ENCODE measurements at regions not wholly inside any gene's neighbourhood (a gene's known extent, or its start where the extent isn't known, plus 50 kb on each side); places are given as distances from the start of the nearest gene placed in this dataset.

DNA sequence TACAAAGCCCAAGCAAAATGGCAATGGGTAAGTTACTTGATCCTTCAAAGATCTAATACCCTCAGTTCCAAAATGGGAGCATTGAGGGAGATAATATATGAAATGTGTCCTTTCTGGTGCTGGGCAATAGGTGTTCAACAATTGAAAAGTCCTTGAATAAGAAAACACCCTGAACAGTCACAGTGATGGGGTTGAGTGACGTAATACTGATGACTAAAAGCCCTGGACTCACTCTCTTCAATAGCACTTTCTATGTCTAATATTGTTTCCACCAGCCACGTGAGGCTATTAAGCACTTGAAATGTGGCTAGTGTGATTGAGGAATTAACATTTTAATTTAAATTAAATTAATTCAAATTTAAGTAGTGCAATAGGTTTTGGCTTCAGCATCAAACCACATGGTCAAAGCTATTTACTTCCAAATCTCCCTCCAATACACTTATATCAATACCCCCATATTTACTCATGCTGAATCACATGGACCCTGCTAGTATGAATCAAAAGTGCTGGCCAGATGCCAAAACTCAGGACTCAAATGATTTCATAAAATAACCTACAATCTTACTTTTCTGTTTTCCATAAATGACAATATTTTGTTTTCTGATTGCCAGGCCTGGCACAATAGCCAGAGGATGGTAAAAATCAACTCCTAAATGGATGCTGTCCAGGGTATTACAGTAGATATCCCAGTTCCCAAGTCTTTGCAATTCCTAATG lies 516.2 kb downstream of the HAPSTR1 start:
- ATAC-seq (no peak), FAIRE-seq (no peak), DNase-seq (ENCODE audit: extremely low read depth in 1 of 4, low spot score in 3 of 4) (no peak)
- H3K27ac ChIP-seq (ENCODE audit: extremely low read depth, low read depth, low read length): no peak overlapping the region
- no peak overlapping the region for H3K4me3 ChIP-seq
- no peaks in the 10 kb centered on the region for H3K79me2 ChIP-seq (ENCODE audit: control insufficient read depth, insufficient read depth, low read length)
- H3K27me3 ChIP-seq (ENCODE audit: control insufficient read depth in 2 of 2, insufficient read depth in 2 of 2, low read length in 2 of 2): 0 out of 5 replicates have a peak, but pooled peaks cover 0 to 4% of the 10 kb centered on the region in 2 experiments
- H3K36me3 ChIP-seq (ENCODE audit: control insufficient read depth, insufficient read depth, low read length): no peaks in the 10 kb centered on the region
- H3K4me2 ChIP-seq (ENCODE audit: insufficient read depth, low read length): no peak overlapping the region
- BruUV-seq (replicated peaks): no TSS peak
- no peak overlapping the region for H2AFZ ChIP-seq (ENCODE audit: low read depth, low read length)
- H4K20me1 ChIP-seq (replicated peaks; ENCODE audit: control insufficient read depth, insufficient read depth, low read length): no peaks in the 10 kb centered on the region
- no peaks in the 10 kb centered on the region for H3K9me3 ChIP-seq (replicated peaks; ENCODE audit: control insufficient read depth, insufficient read depth, low read depth, low read length)
- 26% methylated on average over 2 of the region's 2 CpGs for WGBS (ENCODE audit: insufficient coverage, low coverage, missing lambda C conversion rate)
- H3K4me1 ChIP-seq (replicated peaks in 1 of 2; ENCODE audit: control insufficient read depth in 2 of 2, insufficient read depth in 2 of 2, low read length in 2 of 2): 0 out of 5 replicates have a peak, but pooled peaks cover 0 to 3% of the 10 kb centered on the region in 2 experiments
- H3K9ac ChIP-seq (ENCODE audit: insufficient read depth in 1 of 2, low read depth in 2 of 2, low read length in 2 of 2): no peak overlapping the region
- intact Hi-C loops (cut with micrococcal nuclease): no loop called here
- ChIA-PET POLR2A (no interaction called here), CTCF (ENCODE audit: low intra/inter-chr PET ratio) (no interaction called here)
- in situ Hi-C loops (cut with MboI): no loop called here
- H3K9me1 ChIP-seq (ENCODE audit: control insufficient read depth, insufficient read depth, low read length): no peaks in the 10 kb centered on the region
- TF ChIP-seq ATF3 (IDR thresholded peaks at IDR 0.05): peak; percentile 51
- no peak for TF ChIP-seq ATF3 (CRISPR knock-in tag; conservative IDR thresholded peaks at IDR 0.05)
- no peak for TF ChIP-seq NUFIP1 (IDR thresholded peaks at IDR 0.05; ENCODE audit: partially characterized antibody)
- TF ChIP-seq, protein P1, sequence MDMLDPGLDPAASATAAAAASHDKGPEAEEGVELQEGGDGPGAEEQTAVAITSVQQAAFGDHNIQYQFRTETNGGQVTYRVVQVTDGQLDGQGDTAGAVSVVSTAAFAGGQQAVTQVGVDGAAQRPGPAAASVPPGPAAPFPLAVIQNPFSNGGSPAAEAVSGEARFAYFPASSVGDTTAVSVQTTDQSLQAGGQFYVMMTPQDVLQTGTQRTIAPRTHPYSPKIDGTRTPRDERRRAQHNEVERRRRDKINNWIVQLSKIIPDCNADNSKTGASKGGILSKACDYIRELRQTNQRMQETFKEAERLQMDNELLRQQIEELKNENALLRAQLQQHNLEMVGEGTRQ (CRISPR knock-in tag; IDR thresholded peaks at IDR 0.05): no peak
- TF ChIP-seq, protein P2, sequence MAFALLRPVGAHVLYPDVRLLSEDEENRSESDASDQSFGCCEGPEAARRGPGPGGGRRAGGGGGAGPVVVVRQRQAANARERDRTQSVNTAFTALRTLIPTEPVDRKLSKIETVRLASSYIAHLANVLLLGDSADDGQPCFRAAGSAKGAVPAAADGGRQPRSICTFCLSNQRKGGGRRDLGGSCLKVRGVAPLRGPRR (CRISPR knock-in tag; IDR thresholded peaks at IDR 0.05): no peak
- no peak for TF ChIP-seq ARID3B (CRISPR knock-in tag; IDR thresholded peaks at IDR 0.05; ENCODE audit: borderline replicate concordance)
- TF ChIP-seq, protein P3, sequence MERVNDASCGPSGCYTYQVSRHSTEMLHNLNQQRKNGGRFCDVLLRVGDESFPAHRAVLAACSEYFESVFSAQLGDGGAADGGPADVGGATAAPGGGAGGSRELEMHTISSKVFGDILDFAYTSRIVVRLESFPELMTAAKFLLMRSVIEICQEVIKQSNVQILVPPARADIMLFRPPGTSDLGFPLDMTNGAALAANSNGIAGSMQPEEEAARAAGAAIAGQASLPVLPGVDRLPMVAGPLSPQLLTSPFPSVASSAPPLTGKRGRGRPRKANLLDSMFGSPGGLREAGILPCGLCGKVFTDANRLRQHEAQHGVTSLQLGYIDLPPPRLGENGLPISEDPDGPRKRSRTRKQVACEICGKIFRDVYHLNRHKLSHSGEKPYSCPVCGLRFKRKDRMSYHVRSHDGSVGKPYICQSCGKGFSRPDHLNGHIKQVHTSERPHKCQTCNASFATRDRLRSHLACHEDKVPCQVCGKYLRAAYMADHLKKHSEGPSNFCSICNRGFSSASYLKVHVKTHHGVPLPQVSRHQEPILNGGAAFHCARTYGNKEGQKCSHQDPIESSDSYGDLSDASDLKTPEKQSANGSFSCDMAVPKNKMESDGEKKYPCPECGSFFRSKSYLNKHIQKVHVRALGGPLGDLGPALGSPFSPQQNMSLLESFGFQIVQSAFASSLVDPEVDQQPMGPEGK (CRISPR knock-in tag; IDR thresholded peaks at IDR 0.05; ENCODE audit: borderline replicate concordance): no peak
- TF ChIP-seq KDM5B (IDR thresholded peaks at IDR 0.05; ENCODE audit: insufficient replicate concordance, low read depth, low read length): no peak
- peak; percentile 74 for TF ChIP-seq NFIC (IDR thresholded peaks at IDR 0.05)
- TF ChIP-seq ZNF263 (CRISPR knock-in tag; IDR thresholded peaks at IDR 0.05; ENCODE audit: borderline replicate concordance): no peak
- no peak for TF ChIP-seq KLF10 (CRISPR knock-in tag; IDR thresholded peaks at IDR 0.05)
- no peak for TF ChIP-seq ZNF785 (CRISPR knock-in tag; IDR thresholded peaks at IDR 0.05)
- no peak for TF ChIP-seq MIER1 (IDR thresholded peaks at IDR 0.05; ENCODE audit: low read depth)
